H54 (cell line): ENCODE measurements at regions not wholly inside any gene's neighbourhood (a gene's known extent, or its start where the extent isn't known, plus 50 kb on each side); places are given as distances from the start of the nearest gene placed in this dataset.

ENCODE experiments used
- DNase-seq: peaks from one replicate; pipeline ENCODE4 v3.0.0; 2011; ENCODE audit warnings: low spot score, mixed read lengths; ENCODE audit not compliant: insufficient read length
- FAIRE-seq: peaks from 3 replicates; lab custom pipeline; 2011; peaks lifted over from hg19 to GRCh38; lab: Jason Lieb, UNC
- POLR2A ChIP-seq: IDR thresholded peaks from 2 replicates; pipeline ENCODE4 v1.6.1; 2011; ENCODE audit warnings: low read depth, mild to moderate bottlenecking, low read length

DNA sequence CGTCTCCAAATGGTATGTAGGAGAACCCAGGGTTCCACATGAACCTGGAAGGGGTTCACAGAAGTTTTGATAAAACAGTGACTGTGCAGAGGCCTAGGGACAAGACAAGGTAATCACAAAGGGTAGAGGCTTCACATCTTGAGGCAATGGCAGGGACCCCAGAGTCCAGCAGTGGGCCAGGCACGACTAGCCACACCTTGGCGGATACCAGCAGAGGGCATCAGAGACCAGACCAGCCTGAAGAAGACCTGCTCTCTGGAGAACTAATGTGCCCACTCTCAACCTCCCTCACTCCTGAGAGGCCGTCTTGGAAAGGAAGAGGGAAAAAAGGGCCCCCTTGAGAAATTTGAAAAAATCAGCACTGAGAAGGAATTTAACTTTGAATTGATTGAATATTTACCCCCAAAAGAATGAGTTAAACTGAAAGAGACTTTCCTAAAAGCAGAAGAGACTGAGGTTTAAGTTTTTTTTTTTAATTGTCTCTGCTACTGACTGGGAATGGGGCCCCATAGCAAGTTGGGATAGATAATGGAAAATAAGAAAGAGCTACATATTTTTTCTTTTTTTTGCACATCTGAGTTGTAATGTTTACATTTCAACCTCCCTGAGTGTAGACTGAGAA lies 243.8 kb upstream of the JADE1 start:
- no peak for TF ChIP-seq POLR2A
- FAIRE-seq (no peak), DNase-seq (no peak)

DNA sequence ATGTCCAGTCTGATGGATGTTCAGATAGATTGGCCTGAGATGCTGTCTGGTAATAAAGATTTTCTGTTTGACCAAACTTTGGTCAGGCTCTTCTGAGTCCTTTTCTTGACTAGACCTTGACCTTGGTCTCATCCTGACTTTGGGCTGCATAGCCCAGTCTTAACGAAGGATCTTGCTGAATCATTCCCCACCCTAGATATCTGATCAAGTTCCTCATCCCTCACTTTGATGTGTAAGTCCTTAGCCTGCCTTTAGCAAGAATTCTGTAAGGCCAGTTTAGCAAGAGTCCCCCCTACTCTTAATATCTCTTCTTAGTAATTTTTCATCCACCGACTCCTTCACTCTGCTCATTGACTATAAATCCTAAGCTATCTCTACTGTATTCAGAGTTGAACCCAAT lies 244.4 kb upstream of the JADE1 start:
- DNase-seq, result no peak
- no peak for FAIRE-seq

DNA sequence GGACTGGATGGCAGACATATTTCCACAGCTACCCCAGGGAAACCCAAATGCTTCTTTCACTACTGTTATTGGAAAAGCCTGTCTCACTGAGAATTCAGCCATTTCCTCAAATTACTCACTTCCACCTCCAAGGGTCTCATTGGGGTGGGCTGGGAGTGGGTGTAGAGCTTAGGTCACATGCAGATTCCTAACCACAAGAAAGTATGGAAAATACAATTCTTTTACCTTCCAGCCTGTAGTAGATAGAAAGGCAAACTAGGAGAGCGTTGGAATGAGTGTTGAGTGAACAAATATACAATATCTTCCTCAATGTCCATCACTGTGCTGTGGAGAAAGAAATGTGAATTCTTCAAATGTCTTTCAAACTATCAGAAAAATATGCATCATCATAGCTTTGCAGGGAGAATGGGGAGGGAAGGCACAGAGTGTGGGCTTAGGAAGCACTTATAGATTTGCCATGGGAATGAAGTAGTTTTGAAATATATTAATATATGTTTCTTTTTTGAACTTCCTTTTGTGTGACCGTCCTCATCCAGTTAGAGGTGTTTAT lies 245.3 kb upstream of the JADE1 start:
- FAIRE-seq (no peak), DNase-seq (no peak)
- no peak for TF ChIP-seq POLR2A

More for the DNA sequence above, 244.4 kb upstream of the JADE1 start:
- TF ChIP-seq POLR2A, result no peak

DNA sequence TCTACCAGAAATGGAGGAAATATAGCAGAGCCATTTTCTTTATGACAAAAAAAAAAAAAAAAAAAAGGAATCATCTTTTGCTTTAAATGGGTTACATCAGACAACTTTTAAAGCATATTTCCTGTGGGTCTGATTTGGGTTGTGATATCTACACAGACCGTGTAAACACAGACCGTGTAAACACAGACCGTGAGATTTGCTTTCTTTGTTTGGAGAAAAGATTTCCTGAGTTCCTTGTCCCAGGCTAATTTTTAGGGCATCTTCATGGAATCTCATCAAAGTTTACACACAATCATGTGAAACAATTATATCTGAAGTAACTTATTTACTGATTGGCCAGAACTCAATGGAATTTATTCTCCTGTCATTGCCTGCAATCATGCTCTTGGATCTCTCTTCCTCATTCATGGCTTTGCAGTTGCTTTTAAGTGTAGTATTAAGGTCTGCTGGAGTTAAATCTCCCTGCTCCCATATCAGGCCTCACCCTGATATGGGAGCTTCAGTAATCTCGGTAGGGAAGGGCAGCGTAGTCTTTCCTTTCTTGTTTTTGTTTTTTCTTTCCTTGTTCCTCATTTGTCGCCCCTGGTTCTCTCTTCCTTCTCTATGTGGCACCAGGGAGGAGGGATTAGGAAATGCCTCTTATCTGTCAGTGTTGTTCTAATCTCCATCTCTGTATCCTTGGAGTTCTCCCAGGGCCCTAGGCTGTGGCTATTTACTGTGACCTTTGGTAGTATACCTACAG lies 248.6 kb upstream of the JADE1 start:
- no peak for TF ChIP-seq POLR2A
- FAIRE-seq (no peak), DNase-seq (no peak)

DNA sequence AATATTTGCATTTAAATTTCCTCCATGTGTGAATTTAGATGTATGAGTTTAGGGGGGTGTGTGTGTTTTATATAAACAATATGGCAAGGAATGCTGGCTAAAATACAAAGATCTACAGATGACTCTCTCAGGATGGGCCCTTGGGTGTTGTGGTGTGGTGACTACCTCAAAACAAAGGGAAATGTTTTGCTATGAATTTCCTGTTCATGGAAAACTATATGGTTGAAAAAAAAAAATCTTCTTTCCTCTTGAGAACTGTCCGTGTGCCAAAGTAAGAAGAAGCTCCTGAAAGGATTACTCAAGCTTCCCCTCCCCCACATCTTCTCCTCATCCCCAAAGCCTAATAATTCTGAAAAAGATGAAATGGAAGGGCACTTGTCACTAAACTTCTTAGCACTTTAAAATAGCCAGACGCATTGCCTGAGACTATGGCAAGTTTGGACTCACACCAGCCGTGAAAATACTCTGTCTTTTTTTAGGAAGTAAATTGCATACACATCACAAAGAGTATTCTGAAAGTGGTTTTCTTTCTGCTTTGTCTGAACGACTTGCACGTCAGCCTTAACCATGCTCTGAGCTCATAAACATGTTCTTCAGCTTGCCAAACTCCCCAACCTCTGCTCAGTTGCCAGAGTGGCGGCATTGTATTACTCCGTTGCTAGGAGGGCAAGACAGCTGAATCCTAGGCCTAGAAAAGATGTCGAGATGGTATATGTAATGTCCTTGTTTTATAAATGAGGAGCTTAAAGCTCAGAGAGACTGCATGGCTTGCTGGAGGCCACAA lies 250.4 kb upstream of the JADE1 start:
- no peak for TF ChIP-seq POLR2A
- DNase-seq, result no peak
- no peak for FAIRE-seq

DNA sequence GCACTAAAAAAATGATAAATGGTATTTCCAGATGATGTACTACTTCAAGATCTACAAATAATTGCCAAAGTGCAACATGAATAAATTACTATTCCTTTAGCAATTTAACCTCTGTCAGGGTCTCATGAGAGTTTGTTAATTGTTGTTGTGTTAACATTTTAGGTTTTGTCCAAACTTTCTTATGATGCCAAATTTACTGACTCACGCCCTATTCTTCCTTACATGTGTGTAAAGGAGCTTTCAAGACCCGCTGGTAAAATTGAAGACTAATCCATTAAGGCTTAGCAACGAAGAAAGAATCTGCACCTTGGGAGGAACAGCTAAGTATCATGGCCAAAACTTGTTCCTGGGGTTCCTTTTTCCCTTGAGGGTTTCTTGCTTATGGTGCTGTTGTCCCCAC lies 252.7 kb upstream of the JADE1 start:
- DNase-seq, result no peak
- TF ChIP-seq POLR2A, result no peak
- FAIRE-seq, result no peak

DNA sequence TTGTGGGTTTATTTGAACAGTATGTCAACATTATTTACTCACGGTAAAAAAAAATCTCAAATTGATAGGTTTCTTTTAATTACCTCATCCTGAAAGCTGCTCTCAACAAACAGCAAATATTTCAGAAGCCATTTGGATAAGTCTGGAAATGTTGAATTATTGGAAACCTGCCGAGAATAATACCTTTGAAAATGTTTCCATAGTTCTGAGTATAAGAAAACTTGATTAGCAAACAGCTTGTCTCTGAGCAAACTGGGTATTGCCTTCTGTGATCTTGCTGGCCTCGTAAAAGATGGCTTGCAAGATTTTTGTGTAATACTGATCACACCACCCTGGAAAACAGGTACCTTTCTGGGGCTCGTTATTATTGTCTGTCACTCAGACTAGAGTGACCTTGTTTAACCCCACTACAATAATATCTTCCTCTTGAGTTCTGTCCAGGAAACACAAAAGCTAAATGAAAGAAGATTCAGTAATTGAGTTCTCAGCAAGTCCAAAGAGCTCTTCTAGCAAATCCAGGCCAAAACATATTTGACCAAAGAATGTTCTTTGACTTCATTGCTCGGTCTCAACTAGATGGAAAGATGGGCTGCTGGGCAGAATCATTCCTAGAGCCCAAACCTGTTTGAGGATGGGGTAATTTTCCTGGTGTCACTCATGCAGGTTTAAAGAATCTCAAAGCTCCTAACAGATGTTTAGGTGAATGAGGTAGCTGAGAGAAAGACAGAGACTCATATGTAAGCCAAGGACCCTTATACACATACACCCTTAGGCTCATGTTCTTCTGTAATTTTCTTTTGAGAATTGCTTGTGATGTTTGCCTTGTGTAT lies 255.6 kb upstream of the JADE1 start:
- no peak for DNase-seq
- FAIRE-seq, result no peak
- TF ChIP-seq POLR2A, result no peak

DNA sequence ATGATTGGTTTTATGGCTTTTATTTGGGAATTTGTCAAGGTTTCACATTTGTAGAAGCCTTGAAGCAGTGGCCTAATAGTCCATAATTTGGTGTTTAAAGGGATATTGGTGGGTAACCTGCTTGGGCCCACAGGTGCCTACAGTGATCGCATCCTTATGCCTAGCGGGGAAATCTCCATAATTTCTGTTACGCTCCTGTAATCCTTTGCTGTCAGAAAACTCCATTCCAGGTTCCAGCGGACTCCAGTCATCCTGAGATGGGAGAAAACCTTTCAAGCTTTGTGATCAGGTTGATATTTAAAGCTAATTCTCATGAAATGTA lies 257.0 kb upstream of the JADE1 start:
- DNase-seq (no peak), FAIRE-seq (no peak)
- no peak for TF ChIP-seq POLR2A

DNA sequence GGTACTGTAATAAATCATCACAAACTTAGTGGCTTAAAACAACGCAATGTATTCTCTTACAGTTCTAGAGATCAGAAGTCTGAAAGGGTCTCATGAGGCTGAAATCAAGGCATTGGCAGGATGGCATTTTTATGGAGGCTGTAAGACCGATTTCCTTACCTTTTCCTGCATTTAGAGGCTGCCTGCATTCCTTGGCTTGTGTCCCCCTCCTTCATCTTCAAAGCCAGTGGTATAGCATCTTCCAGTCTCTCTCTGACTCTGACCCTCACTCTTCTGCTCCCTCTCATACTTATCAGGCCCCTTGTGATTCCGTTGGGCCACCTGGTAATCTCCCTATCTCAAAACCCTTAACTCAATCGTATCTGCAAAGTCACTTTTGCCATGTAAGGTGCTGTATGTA lies 258.2 kb upstream of the JADE1 start:
- DNase-seq, result no peak
- TF ChIP-seq POLR2A, result no peak
- no peak for FAIRE-seq

DNA sequence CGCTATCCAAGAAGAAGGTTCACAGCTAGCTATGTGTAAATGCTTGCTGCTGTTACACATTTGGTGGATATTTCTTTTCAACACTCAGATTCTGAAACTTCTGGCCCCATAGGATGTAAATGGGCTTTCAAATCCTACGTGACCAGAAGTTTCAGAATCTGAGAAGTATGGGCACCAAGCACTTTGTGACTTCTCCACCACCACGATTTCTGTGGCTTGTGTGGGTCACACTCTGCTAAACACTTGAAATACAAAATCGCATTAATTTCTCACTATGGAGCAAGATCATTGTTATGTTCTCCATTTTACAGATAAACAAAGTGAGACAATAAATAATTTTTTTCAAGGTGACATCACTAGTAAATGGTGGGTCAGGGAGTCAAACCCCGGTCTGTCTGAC lies 259.4 kb upstream of the JADE1 start:
- FAIRE-seq (no peak), DNase-seq (no peak)
- no peak for TF ChIP-seq POLR2A

DNA sequence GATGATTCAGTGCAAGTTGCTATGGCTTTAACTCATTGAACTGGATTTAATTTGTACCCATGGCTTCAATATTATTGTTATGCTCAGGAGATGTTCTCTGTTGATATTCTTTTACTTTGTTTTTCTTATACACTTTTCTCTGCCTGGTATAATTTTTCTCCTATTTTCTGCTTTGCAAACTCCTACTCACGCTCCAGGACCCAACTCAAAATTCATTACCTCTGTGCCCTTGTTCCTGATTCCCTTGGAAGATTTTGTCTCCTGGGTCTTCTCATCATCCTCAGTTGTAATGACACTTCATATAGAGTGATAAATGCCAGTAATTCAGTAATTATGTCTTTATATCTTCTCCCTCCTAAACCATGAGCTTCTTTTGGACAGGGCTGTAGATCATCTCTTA lies 259.9 kb upstream of the JADE1 start:
- no peak for FAIRE-seq
- TF ChIP-seq POLR2A, result no peak
- no peak for DNase-seq

DNA sequence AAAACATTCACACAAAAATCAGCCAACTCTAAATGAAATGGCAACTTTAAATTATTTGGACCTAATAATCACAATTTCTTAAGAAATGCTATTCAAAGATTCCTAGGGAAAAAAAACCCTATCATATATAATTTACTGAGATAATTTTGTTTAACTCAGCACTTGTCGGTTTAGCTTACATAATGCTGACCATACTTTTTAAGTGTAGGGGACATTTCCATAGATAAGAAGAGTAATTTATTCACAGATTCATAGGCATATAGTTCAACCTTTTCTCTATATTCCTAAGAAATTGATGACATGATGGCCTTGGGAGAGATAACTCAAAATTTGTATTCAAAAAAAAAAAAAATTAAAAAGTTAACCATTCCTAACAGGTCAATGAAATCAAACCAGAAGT lies 260.8 kb upstream of the PGRMC2 start:
- TF ChIP-seq POLR2A, result no peak
- no peak for DNase-seq
- no peak for FAIRE-seq

DNA sequence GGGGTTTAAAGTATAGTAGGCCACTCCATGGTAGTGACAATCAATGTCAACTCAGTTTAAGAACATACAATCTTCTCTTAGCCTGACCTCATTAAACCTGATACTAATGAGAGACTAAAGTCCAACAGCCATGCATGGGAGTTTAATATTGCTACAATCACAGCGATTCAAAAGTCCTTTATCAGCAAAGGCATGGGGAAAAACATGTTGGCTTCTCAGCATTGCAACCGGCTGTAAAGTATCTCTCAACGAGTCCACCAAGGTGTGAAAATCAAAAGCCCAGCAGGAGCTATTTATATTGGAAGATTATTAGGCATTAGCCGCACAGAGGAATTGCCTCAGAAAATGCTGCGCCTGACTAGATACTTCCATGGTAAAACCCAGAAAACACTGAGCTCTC lies 256.7 kb upstream of the PGRMC2 start:
- FAIRE-seq (no peak), DNase-seq (no peak)
- TF ChIP-seq POLR2A, result no peak
